Activated T-helper 1 cell treated with Interleukin-2 at 50 U/mL for 16 hours (primary cell): ENCODE measurements at regions not wholly inside any gene's neighbourhood (a gene's known extent, or its start where the extent isn't known, plus 50 kb on each side); places are given as distances from the start of the nearest gene placed in this dataset.
"Not testable (repeated sequence)": the region's sequence is repeated elsewhere in the genome, so short reads cannot be mapped to it uniquely, and the experiment has no call there.

Experiments
- DNase-seq: peaks from one replicate; pipeline ENCODE4 v3.0.0-alpha.2; 2020; ENCODE audit warnings: low read depth

DNA sequence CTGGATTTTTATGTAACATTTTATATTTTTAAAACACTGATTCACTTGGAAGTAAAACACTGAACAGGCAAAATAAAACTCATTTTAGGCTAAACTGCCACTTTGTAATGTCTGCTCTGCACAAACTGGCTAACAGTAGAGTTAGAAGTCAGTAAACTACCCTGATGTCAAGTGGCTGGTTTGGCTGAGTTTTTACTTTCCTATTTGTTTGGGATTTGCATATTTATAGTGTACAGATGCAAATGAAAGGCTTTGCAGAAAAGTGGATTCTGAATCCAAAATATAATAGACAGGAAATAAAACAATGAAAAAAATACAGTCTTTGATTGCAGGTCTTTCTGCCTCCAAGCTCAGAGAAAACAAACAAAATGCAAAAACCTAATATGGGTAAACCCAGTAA lies 213.1 kb downstream of the CDH26 start:
- DNase-seq = no peak

- no peak for DNase-seq
These were observed 213.5 kb downstream of the CDH26 start for GRCh38 chr20:60171738-60172137.

- no peak for DNase-seq
These were observed 214.2 kb downstream of the CDH26 start for GRCh38 chr20:60172346-60172984.

DNA sequence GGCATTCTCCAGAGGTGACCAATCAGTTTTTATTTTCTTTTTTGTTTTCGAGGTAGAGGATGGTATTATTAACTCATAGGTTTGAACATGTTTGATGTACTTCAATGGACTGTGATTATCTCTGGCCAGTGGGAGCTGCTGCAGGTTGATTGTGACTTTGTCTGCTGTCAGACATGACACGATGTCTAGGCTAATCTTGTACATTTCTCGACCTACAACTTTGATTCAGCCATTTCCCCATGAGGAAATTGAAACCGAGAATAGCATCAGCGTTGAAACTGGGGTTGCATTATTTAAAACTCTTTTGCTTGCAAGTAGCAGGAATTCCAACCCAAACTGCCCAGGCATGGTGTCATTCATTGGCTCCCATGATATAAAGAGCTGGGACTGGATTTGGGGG lies 218.9 kb downstream of the CDH26 start:
- no peak for DNase-seq

GRCh38 chr20:60180986-60181385 lies 222.8 kb downstream of the CDH26 start:
- no peak for DNase-seq

- no peak for DNase-seq
These were observed 228.2 kb downstream of the CDH26 start for GRCh38 chr20:60186412-60186811.

DNA sequence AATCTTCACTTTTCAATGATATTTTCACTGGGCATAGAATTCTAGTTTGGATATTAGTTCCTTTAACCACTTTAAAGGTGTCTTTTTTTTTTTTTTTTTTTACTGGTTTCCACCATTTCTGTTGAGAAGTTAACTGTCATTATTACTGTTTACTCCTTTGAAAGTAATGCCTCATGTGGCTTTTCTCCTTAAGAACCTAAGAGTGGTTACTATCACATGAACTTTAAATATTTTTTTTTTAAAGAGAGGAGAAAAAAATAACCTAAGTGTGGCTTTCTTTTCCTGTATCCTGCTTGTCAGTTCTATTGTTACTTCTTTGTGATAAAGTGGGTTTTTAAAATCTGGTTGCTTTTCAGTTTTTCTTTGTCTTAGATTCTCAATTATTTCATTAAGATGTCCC lies 229.5 kb downstream of the CDH26 start:
- no peak for DNase-seq

DNA sequence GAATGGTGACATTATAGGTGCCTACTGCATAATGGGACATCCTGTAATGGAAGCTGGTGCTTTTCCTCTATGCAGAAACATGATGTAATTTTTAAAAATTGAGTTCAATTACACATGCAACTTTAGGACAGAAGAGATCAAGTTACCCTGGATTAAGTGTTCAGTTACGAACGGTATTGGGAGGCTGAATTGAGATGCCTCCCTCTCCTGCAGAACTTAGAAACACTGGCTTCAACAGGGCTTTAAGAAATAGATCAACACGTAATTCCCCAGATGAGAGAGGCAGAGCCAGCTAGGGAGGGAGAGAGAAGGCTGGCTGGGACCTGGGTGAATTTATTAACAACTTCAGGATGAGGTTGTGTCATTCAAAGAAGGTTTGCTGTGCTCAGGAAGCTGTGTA lies 232.8 kb downstream of the CDH26 start:
- no peak for DNase-seq

DNA sequence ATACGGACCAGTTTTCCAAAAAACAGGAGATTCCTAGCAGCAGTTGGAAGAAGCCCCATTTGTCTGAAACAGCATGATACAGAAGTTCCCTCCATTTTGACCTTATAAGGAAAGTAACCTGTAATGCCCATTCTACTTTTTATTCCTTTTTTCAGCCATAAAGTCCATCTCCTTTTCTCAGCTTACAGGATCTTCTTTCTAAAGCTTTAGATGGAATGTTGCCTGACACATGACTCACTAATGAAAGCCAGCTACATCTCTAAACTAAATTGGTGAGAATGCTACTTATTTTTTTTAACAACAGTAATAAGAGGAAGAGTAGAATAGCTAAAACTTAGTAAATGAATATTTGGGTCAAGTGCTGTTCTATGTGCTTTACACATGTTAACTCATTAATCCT lies 234.1 kb downstream of the CDH26 start:
- no peak for DNase-seq

DNA sequence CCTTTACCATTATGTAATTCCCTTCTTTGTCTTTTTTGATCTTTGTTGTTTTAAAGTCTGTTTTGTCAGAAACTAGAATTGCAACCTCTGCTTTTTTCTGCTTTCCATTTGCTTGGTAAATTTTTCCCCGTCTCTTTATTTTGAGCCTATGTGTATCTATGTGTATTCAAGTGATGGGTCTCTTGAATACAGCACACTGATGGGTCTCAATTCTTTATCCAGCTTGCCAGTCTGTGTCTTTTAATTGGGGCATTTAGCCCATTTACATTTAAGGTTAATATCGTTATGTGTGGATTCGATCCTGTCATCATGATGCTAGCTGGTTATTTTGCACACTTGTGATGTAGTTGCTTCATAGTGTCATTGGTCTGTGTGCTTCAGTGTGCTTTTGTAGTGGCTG lies 240.9 kb downstream of the CDH26 start:
- DNase-seq = not testable (repeated sequence)

DNA sequence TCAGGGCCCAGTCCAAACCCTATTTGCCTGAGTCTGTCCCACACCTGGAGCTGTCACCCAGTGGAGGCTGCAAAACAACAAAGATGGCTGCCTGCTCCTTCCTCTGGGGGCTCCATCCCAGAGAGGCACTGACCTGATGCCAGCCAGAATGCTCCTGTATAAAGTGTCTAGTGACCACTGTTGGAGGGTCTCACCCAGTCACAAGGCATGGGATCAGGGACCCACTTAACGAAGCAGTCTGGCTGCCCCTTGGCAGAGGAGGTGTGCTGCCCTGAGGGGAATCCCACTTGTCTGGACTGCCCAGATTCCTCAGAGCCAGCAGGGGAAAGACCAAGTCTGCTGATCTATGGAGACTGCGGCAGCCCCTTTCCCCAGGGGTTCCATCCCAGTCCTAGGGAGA lies 241.6 kb downstream of the CDH26 start:
- no peak for DNase-seq

- no peak for DNase-seq
These were observed 242.2 kb downstream of the CDH26 start for GRCh38 chr20:60200305-60200918.

GRCh38 chr20:60201198-60201835 lies 243.1 kb downstream of the CDH26 start:
- DNase-seq = no peak

GRCh38 chr20:60202046-60202445 lies 243.8 kb downstream of the CDH26 start:
- DNase-seq = no peak

- DNase-seq = no peak
These were observed 245.2 kb downstream of the CDH26 start for GRCh38 chr20:60203451-60203850.

- no peak for DNase-seq
These were observed 246.4 kb downstream of the CDH26 start for GRCh38 chr20:60204601-60205000.

DNA sequence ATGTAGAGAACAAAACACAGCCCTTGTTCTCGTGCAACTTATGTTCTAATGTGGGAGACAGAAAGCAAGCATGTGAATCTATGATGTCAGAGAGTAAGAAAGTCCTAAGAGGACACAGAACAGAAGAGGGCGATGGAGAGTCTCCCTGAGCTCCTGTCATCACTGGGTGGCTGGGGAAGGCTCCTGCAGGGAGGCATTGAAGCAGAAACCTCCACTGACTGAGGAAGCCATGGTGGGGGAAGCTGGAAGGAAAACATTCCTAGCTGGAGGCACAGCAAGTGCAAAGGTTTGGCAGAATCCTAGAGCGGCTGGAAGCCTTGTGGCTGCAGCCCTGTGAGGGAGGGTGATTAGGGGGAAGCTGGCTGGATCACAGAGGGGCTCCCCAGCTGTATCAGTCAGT lies 248.0 kb downstream of the CDH26 start:
- no peak for DNase-seq

GRCh38 chr20:60209048-60209447 lies 250.8 kb downstream of the CDH26 start:
- DNase-seq = no peak

DNA sequence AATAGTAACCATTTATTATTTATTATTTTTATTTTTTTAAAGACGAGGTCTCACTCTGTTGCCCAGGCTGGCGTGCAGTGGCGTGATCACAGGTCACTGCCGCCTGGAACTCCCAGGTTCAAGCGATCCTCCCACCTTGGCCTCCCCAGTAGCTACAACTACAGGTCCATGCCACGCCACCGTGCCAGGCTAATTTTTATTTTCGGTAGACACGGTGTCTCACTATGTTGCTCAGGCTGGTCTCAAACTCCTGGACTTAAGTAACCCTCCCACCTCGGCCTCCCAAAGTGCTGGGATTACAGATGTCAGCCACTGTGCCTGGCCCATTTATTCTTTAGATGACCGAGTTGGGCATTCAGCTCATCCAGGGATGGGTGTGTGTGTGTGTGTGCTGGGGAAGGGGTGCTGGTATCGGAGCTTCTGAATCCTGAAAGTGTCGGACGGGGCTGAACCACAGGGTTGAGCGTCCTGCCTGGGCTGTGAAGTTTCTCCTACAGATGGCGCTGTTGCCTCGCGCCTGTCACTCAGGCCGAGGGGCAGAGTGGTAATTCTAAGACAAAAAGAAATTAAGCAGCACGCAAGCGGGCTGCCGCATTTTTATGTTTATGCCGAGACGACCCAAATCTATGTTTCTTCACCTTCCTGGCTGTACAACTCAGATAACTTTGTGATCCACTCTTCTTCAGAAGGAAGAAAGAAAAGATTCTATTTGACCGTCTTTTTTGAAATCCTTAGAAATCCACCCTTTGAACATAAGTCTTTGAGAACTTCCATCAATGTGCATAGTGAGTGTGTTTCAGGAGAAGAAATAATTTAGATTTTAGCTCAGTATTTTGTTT lies 252.8 kb downstream of the CDH26 start:
- DNase-seq = peak; percentile 5

DNA sequence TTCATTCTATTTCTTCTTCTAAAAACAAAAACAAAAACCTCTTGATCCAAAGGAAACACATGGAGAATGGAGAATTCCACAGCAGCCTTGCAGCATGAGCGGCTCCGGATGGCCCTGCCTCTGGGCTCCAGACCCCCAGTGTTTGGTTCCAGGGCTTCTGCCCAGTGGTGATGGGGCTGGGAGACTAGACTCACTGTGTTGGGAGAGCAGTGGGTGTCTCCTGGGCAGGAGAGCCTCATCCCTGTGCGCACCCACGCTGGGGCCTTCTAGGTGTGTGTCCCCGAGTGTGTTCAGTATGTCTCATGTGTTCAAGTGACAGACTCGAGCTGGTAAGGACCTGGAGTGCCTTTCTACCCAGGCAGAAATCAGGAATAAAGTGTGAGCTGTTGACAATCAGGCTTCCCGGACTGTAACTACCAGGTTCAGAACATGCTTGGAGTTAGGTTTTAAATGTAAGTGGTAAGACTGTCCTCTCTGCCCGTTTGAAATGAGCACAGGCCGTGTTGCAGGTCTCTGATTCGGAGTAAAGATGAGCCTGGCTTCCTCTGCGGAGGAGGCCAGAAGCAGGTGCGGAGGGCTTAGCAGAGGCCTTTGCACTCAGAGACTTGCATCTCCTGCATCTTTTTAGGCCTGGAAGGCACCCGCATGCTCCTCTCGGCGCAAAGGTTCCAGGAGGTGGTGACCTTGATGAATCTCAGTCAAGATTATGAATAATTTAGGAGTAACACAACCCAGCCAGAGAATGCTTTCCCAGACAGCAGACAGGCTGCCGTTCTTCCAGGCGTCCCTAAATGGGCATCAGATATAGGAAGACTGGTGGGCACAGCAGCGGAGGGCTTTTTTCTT lies 253.6 kb downstream of the CDH26 start:
- DNase-seq = no peak

DNA sequence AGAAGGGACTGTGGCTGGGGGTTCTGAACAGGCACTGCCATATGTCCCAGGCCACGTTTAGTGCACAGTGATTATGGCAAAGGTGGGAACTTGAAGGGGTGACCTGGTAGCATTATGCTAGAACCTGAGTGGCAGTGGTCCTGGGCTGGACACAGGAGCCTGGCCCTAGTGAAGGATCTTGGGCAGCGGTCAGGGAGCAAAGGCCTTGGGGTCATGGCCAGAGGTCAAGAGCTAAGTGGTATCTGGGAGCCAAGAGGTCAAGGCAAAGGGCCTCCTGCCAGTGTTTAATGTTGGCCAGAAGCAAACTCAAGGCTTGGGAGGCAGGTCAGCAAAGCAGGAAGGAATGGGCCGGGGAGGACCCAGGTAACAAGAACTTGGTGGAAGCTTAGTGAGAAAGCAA lies 254.5 kb downstream of the CDH26 start:
- DNase-seq = no peak
